PC-9 (cell line): ENCODE measurements at regions not wholly inside any gene's neighbourhood (a gene's known extent, or its start where the extent isn't known, plus 50 kb on each side); places are given as distances from the start of the nearest gene placed in this dataset.

Experiments used
- BruUV-seq: library from RNA; stranded (reverse); fragments of 400-500 nt; replicated peaks from 2 replicates; lab custom pipeline; 2021; lab: Mats Ljungman, UMichigan
- CTCF ChIA-PET: fragments of 300-600 bp; sonication (Branson Sonifier 250); formaldehyde crosslinking; loops from one replicate; lab custom pipeline; 2022; ENCODE audit warnings: antibody characterized with exemption; lab: Charles Lee
- POLR2A ChIA-PET: fragments of 300-600 bp; sonication (Branson Sonifier 250); formaldehyde crosslinking; loops from one replicate; lab custom pipeline; 2022; ENCODE audit warnings: antibody characterized with exemption; ENCODE audit not compliant: unreplicated experiment; lab: Charles Lee
- DNase-seq, 2 experiments: peaks; one replicate each; pipeline versions ENCODE4 v3.0.0 to v3.0.0-alpha.2; 2015 to 2022; ENCODE audit warnings: mixed read lengths in 1 of 2
- H2AFZ ChIP-seq: fragments of 200-600 bp; sonication (generic); 2 replicates; pipeline ENCODE4 v1.8.1; 2017; ENCODE audit warnings: antibody characterized with exemption
- H3F3A ChIP-seq: fragments of 200-600 bp; sonication (generic); 2 replicates; pipeline ENCODE4 v1.8.1; 2017; ENCODE audit warnings: antibody characterized with exemption, mild to moderate bottlenecking, low read depth; ENCODE audit not compliant: insufficient read depth
- H3K27ac ChIP-seq: fragments of 200-600 bp; sonication (generic); 2 replicates; pipeline ENCODE4 v1.6.1; 2016; ENCODE audit warnings: mixed run types
- H3K27me3 ChIP-seq: fragments of 200-600 bp; sonication (generic); 2 replicates; pipeline ENCODE4 v1.6.1; 2016; ENCODE audit warnings: low read depth, mixed run types; ENCODE audit not compliant: insufficient read depth
- H3K36me3 ChIP-seq: fragments of 200-600 bp; sonication (generic); 2 replicates; pipeline ENCODE4 v1.6.1; 2016; ENCODE audit warnings: low read depth, mixed run types
- H3K4me1 ChIP-seq: fragments of 200-600 bp; sonication (generic); replicated peaks from 2 replicates; pipeline ENCODE4 v1.6.1; 2016; ENCODE audit warnings: mixed run types; ENCODE audit not compliant: insufficient read depth
- H3K4me2 ChIP-seq: fragments of 200-600 bp; sonication (generic); 2 replicates; pipeline ENCODE4 v1.6.1; 2017; ENCODE audit warnings: mixed run types
- H3K4me3 ChIP-seq: fragments of 200-600 bp; sonication (generic); 2 replicates; pipeline ENCODE4 v1.6.1; 2016; ENCODE audit warnings: mixed run types
- H3K79me2 ChIP-seq: fragments of 200-600 bp; sonication (generic); 2 replicates; pipeline ENCODE4 v1.6.1; 2017; ENCODE audit warnings: low read depth, mixed run types
- H3K9me2 ChIP-seq: fragments of 200-600 bp; sonication (generic); 2 replicates; pipeline ENCODE4 v1.8.1; 2017; ENCODE audit warnings: mild to moderate bottlenecking; ENCODE audit not compliant: insufficient read depth
- H3K9me3 ChIP-seq: fragments of 200-600 bp; sonication (generic); 2 replicates; pipeline ENCODE4 v1.8.1; 2016; ENCODE audit warnings: low read depth; ENCODE audit not compliant: insufficient read depth
- H4K20me1 ChIP-seq: fragments of 200-600 bp; sonication (generic); 2 replicates; pipeline ENCODE4 v1.8.1; 2017; ENCODE audit not compliant: insufficient read depth
- CTCF ChIP-seq: fragments of 200-600 bp; sonication (generic); conservative IDR thresholded peaks from 2 replicates; pipeline ENCODE4 v1.6.1; 2017; ENCODE audit warnings: mixed run types, antibody characterized with exemption, mild to moderate bottlenecking, moderate library complexity
- EZH2 ChIP-seq: fragments of 200-600 bp; sonication (generic); IDR thresholded peaks from 2 replicates; pipeline ENCODE4 v1.8.0; 2017; ENCODE audit warnings: antibody characterized with exemption, low read depth
- intact Hi-C: fragments of 100-400 bp; cut with micrococcal nuclease; formaldehyde crosslinking; loops from one replicate; pipeline ENCODE4 v1.10.0; 2022; ENCODE audit not compliant: unreplicated experiment

DNA sequence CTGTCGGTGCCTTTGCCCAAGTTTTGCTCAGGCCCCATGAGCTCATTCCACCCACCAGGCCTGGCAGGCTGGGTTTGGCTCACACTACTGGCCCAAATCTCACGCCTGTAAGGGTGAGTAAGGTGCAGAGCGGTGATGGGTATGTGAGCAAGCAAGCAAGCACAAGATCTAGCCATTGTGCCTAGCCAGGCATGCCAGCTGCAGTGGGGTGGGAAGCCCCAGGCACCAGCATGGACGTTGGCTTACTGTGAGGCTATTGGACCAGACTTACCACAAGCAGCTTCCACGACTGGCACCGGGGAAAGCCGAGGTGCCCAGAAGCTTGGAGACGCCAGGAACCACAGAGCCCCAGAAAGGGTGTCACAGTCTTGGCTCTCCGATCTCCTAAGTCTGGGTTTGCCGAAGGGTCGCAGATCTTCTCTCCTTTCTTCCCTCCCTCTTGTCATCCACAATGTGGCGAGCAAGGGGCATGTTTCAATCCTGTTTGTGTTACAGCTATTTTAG, 2659.4 kb upstream of the PCDH20 start:
- POLR2A ChIA-PET, result interaction anchor here (0.6 to 0.7 kb wide), 3 partner anchors 766 to 912 kb away, joined by 4 read pairs; no protein-coding TSS in a partner anchor
- TSS peak; percentile 64 for BruUV-seq
- peak overlapping the region; percentile 69 for H3K27ac ChIP-seq
- peaks cover 33% of the 10 kb centered on the region for H3K79me2 ChIP-seq
- TF ChIP-seq EZH2, result no peak
- TF ChIP-seq CTCF, result no peak
- no peaks in the 10 kb centered on the region for H3K36me3 ChIP-seq
- intact Hi-C loops, result no loop called here
- CTCF ChIA-PET, result interaction anchor here (0.6 kb wide), 1 partner anchor 696 kb away, joined by 3 read pairs; no protein-coding TSS in a partner anchor
- H4K20me1 ChIP-seq, result no peaks in the 10 kb centered on the region
- peak; percentile 29 to 44 for DNase-seq
- H3K27me3 ChIP-seq, result no peaks in the 10 kb centered on the region
- H3K4me2 ChIP-seq, result peak overlapping the region; percentile 99
- H3K9me3 ChIP-seq, result no peaks in the 10 kb centered on the region
- H3K9me2 ChIP-seq, result no peaks in the 10 kb centered on the region
- peaks cover 5% of the 10 kb centered on the region; the same call in 1 of the 2 replicates for H3F3A ChIP-seq
- H3K4me3 ChIP-seq, result peak overlapping the region; percentile 96
- peaks cover 24% of the 10 kb centered on the region for H3K4me1 ChIP-seq
- H2AFZ ChIP-seq, result peak overlapping the region; percentile 97

DNA sequence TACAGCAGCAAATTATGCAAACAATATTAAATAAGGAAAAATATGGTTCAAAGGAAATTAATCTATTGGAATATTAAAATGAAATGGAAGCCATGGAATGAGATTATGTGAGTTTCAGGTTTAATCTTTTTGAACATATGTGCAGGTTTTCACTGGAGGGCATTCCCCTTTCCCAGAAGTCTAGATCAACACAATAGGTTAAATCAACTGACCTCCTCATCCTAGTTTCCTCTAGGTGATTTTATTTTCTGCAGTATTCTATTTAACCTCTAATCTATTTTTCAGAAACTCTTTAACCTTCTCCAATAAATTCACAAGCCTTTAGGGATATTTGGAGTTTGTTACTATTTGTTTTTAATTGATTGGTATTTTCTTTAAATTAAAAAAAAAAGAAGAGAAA, 2657.6 kb upstream of the PCDH20 start:
- ChIA-PET POLR2A (no interaction called here), CTCF (no interaction called here)
- Histone ChIP-seq H3K79me2 (peaks cover 33% of the 10 kb centered on the region), H3K4me1 (peaks cover 24% of the 10 kb centered on the region), H3K27ac (no peak overlapping the region), H4K20me1 (no peaks in the 10 kb centered on the region), H3K36me3 (no peaks in the 10 kb centered on the region), H3K9me2 (no peaks in the 10 kb centered on the region), H3F3A (peaks cover 5% of the 10 kb centered on the region; the same call in 1 of the 2 replicates), H3K4me3 (peak overlapping the region; percentile 51; the same call in 1 of the 2 replicates), H2AFZ (0 out of 2 replicates have a peak overlapping the region, but pooled peaks have one; percentile 5), H3K4me2 (peak overlapping the region; percentile 81), H3K9me3 (no peaks in the 10 kb centered on the region), H3K27me3 (no peaks in the 10 kb centered on the region)
- TF ChIP-seq CTCF, result no peak
- no peak for TF ChIP-seq EZH2
- BruUV-seq, result no TSS peak
- intact Hi-C loops, result no loop called here
- DNase-seq, result no peak

- no peaks in the 10 kb centered on the region for H3K36me3 ChIP-seq
- H3K4me2 ChIP-seq, result no peak overlapping the region
- intact Hi-C loops, result no loop called here
- H3K4me3 ChIP-seq, result no peak overlapping the region
- no peak overlapping the region for H2AFZ ChIP-seq
- no TSS peak for BruUV-seq
- H3K9me2 ChIP-seq, result no peaks in the 10 kb centered on the region
- H3F3A ChIP-seq, result peaks cover 5% of the 10 kb centered on the region; the same call in 1 of the 2 replicates
- DNase-seq, result no peak
- peaks cover 20% of the 10 kb centered on the region for H3K4me1 ChIP-seq
- no peaks in the 10 kb centered on the region for H4K20me1 ChIP-seq
- ChIA-PET POLR2A (no interaction called here), CTCF (no interaction called here)
- H3K27me3 ChIP-seq, result no peaks in the 10 kb centered on the region
- TF ChIP-seq EZH2 (no peak), CTCF (no peak)
- no peak overlapping the region for H3K27ac ChIP-seq
- peaks cover 33% of the 10 kb centered on the region for H3K79me2 ChIP-seq
- H3K9me3 ChIP-seq, result no peaks in the 10 kb centered on the region
These were observed 2655.7 kb upstream of the PCDH20 start for GRCh38 chr13:64071352-64071751.
